Activated CD4-positive, CD25-positive, alpha-beta regulatory T cell treated with anti-CD3 and anti-CD28 coated beads, Interleukin-2, amount 50 U/mL, for 24 hours (primary cell): ENCODE measurements at regions not wholly inside any gene's neighbourhood (a gene's known extent, or its start where the extent isn't known, plus 50 kb on each side); places are given as distances from the start of the nearest gene placed in this dataset.
"Not testable (repeated sequence)": the region's sequence is repeated elsewhere in the genome, so short reads cannot be mapped to it uniquely, and the experiment has no call there.

Experiments used
- ATAC-seq, 2 donors: fragments of 150-1000 bp; cut with Tn5 transposase; one replicate each; pipeline ENCODE4 v1.10.0; 2021; ENCODE audit warnings: mild to moderate bottlenecking in 1 of 2, moderate library complexity in 1 of 2

DNA sequence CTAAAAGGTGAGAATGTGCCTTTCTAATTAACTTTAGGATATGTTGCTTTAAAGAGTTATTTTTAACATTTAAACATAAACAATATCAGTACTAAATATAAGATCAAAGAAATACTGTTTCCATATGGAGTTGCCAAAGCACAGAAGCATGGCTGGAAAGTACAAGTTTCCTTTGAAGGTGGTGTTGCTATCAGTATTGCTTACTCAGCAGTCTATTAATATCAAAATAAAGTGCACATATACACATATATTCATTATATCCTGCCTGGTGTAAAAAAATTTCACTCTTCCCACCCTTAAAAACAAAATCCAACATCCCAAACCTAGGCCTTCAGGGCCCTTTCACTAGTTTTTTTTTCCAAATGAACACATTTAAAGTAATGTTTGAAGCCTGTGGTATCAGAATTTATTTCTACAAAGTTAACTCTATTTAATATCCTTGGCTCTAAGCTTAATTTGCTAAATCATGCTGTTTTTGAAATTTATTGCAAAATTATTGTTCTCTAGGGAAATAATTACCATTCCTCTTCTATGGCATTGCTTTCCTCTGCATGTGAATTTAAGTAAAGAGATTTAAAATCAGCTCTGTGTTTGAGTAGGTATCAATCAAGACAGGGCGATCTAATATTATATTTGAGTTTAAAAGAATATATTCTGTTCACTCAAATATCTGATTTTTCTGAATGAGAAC lies 192.7 kb upstream of the MEIS1 start:
- ATAC-seq = no peak

DNA sequence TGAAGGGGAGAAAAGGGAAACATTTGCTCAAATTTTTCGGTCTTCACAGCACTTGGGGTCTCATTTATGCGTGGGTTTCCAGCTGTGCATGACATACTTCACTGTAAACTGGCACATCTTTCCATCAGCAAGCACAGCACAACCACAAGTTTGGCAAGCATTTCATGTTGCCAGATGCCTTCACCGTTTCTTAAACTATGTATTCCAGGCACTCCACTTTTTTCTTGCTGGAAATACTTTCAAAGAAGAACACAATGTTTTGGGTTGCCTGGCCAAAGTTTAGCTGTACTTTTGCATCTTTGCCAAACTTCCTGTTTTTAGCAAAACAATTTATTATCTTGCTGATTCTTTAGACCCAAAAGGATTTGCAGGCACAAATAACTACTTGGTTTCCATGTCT lies 194.6 kb upstream of the MEIS1 start:
- no peak for ATAC-seq

DNA sequence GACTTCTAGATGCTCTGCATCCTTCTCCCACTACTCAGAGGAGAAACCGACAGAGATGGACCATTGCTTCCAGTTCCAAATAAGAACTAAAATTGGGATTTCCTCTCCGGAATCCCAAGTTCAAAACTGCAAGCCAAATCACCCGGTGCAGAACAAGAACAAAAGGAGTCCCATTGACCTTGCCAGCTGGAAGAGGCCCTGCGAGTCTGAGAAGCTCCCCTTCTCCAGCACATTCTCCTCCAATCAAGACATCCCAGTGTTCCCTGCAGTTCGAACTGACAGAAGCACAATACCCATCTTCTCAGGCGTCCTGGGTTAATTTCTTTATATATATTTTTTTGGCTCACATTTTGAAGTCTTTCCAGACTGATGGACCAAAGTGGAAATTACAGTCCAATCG lies 195.3 kb upstream of the MEIS1 start:
- no peak for ATAC-seq

DNA sequence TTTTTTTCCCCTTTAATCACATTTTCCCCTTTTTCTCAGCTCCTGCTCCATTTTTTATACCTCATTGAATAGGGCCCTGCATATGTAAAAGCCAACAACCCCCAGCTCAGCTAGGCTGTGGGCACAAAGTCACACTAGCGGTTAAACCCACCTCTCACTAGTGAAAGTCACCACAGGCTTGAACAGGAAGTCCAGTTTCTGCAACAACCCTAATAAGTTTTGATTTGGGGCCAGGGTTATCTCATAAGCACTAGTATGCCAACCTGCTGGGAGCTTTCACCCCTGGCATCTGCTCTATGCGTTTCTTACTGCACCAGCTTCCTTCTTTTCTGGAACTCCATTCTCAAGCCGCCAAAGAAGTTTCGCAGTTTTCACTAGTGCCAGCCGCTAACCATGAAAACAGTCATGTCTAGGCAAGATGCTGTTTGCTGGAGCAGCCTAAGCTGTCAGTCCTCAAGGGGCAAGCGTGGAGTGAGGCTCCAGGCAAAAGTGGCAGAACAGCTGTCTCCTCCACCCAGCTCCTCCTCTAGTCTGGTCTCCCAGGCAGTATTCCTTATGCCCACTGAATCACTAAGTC lies 197.0 kb upstream of the MEIS1 start:
- no peak for ATAC-seq

DNA sequence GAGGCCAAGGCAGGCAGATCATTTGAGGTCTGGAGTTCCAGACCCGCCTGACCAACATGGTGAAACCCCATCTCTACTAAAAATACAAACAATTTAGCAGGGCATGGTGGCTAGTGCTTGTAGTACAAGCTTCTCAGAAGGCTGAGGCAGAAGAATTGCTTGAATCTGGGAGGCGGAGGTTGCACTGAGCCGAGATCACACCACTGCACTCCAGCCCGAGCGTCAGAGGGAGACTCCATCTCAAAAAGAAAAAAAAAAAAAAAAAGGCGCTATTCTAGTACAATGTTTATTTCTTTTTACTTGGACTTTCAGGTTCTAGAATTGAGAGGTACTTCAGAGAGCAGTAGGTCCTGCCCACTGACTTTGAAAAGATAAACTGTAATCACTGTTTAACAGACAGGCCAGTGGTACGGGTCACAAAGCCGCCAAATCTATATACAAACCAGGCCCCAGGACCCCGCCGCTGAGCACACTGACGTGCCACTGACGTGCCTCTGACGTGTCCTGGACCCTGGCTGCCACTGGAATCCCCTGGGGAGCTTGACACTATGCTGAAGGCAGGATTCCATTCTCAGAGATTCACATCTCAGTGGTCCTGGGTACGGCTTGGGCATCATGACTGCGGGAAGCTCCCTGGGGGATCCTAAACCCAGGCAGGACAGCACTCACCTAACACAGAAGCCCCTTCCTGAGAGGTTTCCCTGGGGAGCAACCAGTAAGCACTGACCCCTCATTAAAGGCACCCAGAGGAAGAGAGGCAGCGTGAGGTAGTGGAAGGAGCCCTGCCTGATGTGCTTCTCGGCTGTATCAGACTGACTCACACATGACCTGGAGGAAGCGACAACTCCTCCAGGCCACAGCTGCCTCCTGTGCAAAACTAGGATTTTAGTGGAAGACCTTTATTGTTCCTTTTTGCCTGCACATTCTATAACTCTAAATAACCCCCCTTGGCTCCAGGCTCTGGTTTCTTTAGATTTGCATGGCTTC lies 197.8 kb upstream of the MEIS1 start:
- no peak for ATAC-seq

DNA sequence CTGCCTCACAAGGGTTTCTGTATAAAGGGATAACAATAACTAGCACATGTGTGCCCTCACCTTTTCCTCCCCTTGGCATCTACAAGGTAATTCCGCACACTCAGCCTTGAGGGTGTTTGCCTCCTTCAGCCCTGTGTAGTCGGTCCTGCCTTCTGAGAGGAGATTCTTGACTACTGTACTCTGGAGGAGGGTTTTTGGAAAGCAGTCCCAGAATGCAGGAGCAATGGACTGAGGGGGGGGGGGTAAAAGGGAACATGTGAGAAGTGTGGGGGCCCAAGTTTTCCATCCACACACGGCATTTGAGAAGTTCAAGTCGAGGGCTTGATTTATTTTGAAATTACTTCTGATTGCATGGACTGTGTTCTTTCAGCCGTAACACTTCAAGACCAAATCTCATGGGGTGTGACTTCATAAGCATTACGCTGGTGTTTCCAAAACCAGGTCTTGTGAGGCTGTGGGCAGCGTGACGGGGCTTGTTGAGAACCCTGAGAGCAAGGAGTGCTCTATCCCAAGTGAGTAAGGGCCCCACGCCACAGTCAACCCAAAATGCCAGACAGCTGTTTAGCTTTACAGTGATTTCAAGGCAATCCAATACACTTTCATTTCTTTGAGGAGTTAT lies 198.7 kb upstream of the MEIS1 start:
- ATAC-seq = no peak

DNA sequence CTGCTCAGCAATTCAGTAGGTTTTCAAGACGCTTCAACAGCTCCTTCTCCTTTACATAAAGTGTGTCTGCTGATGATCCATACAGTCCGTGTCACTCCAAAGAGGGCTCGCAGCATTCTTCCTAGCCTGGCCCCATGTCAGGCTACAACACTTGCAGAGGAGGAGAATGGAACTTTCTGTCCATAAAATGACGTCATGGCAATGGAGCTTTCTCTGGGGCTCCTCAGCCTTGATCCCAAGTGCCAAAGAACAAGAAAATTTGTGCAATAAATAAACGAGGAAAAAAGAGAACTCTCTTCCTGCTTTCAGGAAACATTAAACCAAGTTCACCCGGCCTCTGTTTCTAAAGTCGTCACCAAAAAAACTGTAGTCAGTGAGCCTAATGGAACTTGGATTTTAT lies 199.5 kb upstream of the MEIS1 start:
- ATAC-seq = no peak

DNA sequence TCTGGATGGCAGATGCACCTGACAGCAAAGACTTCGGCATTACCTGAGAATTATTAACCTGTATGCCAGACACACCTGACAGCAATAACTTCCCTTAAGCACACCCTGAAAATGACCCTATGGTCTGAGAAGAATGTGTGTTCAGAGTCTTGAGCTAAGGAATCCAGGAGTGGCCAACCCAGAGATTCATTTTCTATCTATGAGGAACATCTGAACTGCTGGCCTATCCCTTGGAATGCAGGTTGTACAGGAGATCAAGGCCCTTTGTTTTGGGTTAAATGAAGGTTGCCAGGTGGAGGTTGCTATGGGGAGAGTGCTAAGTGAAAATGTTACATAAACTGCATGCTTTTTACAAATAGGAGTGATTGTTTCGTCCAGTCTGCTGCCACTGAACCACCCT lies 200.9 kb upstream of the MEIS1 start:
- ATAC-seq = no peak

DNA sequence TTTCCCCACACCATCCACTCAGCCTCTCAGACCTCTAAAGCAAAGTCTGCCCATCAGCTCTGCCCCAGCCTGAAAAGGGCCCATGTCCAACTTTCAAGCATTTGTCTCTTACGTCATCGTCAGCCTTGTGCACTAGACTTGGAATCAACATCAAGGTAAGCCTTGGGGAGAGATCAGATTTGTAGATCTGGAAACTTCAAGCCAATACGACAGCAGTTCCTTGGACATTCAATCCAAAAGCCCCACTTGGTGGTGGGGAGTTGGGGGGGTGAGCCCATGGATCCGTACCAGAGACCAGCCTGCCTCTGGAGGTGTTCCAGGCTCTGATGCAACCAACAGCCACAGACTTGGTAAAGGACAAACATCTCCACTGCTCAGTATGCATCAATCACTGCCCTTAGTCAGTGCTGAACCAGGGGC lies 206.8 kb upstream of the MEIS1 start:
- no peak for ATAC-seq

DNA sequence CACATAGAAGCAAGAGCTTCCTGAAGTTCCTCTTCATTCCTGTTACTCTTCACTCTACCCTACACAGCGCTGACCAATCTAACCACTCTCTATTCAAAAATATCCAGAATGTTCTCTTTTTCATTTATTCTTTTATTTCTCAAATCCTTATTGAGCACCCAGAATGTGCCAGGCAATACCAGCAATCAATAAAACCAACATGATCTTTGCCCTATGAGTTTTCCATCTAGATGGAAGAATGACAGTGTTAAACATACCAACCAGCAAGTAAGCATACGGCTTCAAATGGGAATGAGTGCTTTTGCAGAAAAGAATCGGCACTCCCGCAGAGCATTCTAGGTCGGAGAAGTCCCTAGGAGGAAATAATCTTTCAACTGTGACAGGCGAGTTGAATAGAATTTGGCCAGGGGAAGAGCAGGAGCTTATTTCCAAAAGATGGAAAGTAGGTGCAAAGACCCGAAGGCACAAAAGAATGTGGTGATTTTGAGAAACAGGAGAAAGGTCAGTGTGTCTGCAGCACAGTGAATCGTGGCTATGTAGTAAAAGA lies 217.8 kb upstream of the MEIS1 start:
- no peak for ATAC-seq

DNA sequence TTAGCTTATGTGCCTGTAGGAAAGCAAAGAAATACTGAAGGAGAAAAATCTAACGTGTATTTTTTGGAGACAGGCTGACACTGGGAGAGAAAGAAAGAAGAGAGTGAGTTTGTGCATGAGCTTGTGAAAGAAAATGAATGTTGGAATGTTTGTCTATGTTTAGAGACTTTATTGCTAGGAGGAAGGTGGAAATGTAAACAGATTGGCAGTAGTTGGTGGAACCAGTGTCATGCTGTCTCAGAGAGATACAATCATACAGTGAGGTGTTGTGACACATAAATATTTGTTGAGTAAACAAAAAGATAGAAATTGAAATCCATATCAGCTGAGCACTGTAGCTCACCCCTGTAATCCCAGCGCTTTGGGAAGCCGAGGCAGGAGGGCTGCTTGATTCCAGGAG lies 222.2 kb upstream of the MEIS1 start:
- ATAC-seq = no peak

DNA sequence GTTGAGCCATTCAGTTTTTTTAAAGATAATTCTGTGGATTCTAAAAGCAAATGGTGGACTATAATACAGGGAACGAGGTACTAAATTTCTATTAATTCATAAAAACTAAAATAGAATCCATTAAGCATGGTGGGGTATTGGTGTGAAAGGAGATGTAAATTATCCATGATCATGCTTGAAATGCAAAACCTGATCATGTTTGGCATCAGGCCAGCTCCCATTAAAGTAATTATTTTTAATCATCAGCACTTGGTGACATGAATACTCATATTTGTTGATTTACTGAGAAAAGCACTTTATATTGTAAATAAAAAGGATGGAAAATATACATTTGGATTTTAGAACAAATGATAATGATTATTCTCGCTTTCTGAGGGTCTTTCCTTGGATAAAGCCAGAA lies 232.3 kb upstream of the MEIS1 start:
- ATAC-seq = no peak

DNA sequence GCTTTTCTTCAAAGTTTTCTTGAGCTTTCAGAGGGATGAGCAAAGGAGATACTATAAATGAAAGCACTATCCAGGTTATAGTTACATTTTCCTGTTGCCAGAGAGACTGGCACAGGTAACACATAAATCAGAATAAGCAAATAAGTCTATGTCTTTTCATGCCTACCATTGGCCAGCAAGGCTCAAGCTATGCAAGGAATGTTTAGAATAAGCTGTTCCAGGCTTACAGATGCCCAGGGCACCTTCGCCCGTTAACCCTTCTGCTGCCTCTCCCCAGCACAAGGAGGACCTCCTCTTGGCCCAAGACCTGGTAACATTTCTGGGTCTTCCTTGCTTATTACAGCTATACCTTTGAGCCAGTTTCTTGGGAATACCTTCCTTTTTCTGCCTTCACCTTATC lies 233.7 kb upstream of the MEIS1 start:
- ATAC-seq = no peak

DNA sequence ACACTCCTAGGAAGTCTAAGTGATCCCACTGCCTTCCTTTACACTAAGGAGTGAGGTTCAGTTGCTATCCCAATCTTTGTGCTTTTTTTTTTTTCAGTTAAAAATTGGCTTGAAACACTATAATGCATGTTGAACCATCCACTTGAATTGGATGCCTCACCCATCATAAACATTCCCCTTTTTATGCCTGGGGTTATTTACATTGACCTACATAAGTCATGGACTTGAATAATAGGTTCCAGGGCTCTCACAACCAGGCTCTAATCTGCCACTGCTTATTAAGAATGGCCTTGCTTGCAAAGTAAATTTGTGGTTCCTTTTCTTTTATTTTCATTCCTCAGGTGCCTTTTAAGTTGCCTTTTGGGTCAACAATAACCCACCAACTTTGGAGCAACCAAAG lies 236.1 kb upstream of the MEIS1 start:
- ATAC-seq = no peak

DNA sequence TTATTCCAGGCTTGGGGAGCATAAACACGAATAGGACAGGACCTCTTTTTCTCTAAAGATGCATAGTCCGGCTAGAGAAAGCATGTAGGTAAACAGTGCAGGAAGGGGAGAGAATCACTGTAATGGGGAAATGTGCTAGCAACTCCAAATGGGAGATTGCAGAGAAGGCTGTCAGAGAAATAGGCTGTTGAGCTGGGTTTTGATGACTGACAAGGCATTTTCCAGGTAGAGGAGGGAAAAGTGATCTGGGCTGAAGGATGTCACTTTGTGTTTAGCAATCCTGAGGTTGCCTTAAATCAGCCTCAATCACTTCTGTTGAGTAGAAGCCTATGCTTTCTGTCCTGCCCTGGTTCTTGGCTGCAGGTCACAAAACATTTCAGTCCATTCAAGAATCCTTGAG lies 242.0 kb upstream of the MEIS1 start:
- no peak for ATAC-seq

DNA sequence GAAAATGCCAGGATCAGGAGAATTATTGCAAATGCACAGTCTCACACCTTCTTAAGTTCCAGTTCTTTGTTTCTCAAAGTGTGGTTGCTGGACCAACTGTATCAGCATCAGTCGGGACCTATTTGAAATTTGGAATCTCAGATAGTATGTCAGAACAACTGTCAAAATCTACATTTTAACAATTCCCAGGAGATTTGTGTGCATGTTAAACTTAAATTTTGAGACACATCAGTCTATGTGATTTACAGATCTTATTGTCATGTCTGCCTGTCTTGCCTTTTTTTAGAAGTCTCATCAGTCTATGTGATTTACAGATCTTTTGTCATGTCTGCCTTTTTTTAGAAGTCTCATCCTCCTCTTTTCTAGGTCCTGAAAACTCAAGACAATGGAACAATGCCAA lies 243.6 kb upstream of the MEIS1 start:
- no peak for ATAC-seq

DNA sequence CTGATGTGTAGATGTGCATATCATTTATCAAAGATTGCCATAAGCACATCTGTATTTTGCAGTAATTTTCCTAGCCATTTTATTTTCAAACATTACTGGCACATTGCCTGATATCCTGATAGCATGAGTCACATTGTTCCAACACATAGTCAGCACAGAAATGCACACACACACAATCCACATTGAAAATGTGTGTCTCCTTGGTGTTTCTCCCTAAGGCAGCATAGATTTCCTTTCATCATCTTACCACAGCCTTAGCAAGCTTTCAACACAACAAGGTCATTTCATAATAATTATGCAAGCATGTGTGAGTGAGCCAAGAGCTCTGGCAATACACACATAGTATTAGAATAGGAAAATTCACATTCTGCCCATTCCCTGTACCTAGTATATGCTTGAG lies 245.4 kb upstream of the MEIS1 start:
- no peak for ATAC-seq

DNA sequence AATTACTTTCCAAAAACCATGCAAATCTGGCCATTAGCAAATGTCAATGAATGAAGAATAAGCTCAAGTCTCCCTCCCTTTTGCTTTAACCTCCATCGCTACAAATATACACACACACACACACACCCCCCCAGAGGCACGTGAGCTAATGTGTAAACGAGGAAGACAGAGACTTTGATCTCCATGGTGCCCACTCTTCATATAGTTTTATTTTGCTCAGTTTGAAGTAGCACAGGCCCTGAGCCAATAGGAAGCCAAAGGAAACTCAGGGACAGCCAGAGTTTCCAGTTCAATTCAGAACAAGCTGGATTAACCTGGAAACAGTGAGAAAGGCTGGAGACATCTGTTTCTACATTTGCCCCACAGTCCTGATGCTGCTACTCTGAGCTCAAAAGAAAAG lies 248.4 kb upstream of the MEIS1 start:
- ATAC-seq = no peak

DNA sequence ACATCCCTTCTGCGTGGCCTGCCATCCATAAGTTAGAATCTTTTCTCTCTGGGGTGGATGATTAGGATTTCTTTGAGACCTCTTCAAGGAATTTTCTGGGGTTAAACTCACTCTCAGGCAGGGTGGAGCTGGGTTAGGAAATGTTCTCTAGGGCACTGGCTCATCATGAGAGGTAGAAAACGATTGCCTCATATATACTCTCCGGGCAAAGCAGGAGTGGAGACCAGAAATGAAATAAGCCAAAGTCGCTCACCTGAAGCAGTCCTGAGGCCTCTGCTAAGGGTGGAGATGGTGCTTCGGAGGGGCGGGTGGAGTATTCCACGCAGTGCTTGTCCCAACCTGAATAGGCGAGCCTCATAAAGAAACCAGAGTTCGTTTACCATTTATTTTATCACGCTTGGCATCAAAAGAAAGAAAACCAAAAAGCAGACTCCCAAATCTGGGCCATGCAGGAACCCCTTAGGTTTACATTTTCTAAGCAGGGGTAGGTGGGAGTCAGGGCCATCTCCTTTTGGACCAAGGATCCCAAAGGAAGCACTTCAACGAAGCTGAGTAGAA lies 249.3 kb upstream of the MEIS1 start:
- ATAC-seq = no peak

DNA sequence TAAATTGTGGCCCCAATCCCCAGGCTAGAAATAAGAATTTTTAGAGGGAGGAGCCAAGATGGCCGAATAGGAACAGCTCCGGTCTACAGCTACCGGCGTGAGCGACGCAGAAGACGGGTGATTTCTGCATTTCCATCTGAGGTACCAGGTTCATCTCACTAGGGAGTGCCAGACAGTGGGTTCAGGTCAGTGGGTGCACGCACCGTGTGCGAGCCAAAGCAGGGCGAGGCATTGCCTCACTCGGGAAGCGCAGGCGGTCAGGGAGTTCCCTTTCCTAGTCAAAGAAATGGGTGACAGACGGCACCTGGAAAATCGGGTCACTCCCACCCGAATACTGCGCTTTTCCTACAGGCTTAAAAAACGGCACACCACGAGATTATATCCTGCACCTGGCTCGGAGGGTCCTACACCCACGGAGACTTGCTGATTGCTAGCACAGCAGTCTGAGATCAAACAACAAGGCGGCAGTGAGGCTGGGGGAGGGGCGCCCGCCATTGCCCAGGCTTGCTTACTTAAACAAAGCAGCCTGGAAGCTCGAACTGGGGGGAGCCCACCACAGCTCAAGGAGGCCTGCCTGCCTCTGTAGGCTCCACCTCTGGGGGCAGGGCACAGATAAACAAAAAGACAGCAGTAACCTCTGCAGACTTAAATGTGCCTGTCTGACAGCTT lies 257.7 kb upstream of the MEIS1 start:
- ATAC-seq = not testable (repeated sequence)

DNA sequence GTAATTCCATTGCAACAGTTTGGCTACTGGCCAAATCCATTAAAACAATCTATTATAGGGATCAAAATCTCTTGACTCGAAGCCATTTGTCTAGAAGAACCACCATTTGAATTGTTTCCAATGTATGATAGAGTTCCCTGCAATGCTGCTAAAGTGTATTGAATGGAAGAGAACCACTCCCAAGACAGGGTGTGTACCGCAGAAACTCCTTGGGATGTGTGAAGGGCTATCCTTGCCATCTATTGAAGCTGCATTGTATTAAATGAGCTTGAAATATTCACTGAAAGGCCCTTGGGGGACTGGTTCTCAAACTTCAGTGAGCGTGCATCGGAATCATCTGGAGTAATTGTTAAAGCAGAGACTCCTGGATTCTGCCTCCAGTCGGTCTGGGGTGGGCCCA lies 260.4 kb upstream of the MEIS1 start:
- no peak for ATAC-seq

DNA sequence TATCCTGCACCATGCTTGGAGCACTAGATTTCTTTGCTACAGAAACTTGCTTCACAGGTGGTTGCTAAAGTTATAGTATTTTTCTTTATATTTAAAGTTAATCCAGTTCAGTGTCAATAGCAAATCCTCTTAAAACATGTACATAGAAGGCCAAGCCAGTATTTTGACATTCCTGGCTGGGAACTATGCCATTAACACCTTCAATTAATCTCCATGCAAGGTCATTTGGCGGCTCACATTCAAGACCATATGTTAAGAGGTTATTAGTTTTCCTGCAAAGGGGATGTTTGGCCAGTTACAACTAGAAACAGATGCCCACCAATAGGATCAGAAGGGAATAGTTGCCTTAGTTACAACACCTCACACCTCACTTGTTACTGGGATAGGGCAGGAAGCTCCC lies 261.3 kb upstream of the MEIS1 start:
- no peak for ATAC-seq
